ENCODE measurements at regions not wholly inside any gene's neighbourhood (a gene's known extent, or its start where the extent isn't known, plus 50 kb on each side); places are given as distances from the start of the nearest gene placed in this dataset.

DNA sequence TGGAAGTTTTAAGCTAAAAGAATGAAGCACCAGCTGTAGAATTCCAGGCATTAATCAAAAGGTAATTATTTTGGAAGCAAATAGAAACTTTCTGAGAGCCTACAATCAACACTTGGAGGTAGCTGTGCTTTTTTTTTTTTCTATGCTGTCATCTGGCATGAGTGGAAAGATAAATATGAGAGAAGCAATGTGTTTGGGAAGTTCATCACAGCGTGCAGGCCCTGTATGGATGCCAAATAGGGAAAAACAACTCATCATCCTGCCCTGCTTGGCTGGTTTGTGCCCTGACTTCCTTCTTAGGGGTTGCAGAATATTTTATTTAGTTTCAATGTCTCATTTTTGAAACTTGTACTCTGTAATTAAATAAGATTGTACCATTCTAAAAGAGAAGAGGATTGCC is 437.4 kb downstream of the PIK3C3 start:
- no peak for DNase-seq (ENCODE audit: low read depth)

- DNase-seq (ENCODE audit: low read depth) = no peak
Measured at GRCh38 chr18:42392926-42393325, 437.9 kb downstream of the PIK3C3 start.

DNA sequence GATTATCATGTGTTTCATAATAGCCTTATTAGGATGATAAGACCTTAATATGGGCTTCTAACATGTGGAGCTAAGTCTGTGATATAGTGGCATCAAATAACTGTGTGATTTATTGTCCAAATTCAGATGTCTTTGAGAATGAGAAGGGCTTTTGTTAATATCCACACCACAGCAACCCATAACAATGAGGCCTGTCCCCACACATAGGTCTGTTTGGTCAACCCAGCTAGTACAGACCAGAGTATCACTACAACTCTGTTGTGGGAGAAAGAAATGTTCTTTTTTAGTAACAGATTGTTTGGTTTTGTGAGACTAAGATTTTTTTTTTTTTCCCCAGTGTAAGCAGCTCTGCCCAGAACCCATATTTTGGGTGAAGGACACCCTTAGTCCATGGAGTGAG is 439.2 kb downstream of the PIK3C3 start:
- DNase-seq (ENCODE audit: low read depth) = no peak

DNA sequence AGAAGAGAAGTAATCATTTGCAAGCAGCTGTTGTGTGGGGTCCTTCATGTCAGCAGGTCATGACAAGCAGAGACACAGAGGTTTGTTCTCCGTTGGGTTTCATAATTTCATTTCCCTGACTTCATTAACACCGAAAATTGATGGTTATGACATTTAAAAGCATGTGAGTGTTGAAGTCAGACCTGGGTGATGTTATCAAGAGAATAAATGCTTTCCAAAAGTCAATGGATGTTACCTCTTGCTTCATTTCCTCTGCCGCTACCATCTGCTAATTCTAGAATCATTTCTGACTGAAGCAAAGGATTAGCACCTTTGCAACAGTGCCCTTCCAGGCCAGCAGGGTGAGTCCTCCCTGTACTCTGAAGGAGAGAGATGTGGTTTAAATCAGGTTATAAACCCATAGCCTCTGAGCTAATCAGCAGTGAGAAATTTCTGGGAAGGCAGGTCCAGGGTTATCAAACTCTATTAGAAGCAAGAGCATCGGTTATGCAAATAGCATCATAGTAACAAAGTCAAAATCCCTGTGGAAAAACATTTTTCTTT is 446.2 kb downstream of the PIK3C3 start:
- no peak for DNase-seq (ENCODE audit: low read depth)

DNA sequence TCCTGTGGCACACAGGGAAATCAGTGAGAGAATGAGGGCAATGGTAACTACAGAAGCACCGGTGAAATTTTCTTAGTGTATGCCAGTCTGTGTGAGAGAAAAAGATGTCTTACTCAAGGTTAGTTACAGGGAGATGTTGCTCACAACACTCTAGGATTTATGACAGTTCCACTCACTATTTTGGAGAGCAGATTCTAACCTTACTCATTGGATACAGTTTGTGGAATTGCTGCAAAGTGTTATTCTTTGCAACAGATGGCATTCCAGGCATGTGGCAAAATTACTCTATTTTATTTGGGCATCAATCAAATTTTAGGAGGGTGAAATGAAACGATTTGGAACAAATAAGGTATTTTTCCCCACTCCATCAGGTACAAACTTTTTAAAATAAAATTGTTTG is 449.1 kb downstream of the PIK3C3 start:
- no peak for DNase-seq (ENCODE audit: low read depth)

- DNase-seq (ENCODE audit: low read depth) = no peak
Measured at GRCh38 chr18:42409005-42409404, 454.0 kb downstream of the PIK3C3 start.

- no peak for DNase-seq (ENCODE audit: low read depth)
Measured at GRCh38 chr18:42412281-42412680, 457.2 kb downstream of the PIK3C3 start.

- DNase-seq (ENCODE audit: low read depth) = no peak
Measured at GRCh38 chr18:42412896-42413295, 457.9 kb downstream of the PIK3C3 start.

DNA sequence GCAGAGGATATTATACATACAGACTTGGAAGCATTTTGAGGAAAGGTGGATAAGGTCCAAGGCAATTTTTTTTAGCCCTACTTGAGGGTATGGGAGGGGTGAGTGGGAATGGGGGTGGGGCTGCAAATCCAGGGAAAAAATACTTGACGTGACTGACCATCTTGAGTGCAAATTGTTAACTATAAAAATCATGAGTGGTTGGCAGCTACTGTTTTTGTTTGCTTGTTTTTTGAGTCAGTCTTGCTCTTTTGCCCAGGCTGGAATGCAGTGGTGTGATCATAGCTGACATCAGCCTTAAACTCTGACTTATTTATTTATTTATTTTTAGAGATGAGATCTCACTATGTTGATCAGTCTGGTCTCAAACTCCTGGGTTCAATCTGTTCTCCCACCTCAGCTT is 458.8 kb downstream of the PIK3C3 start:
- no peak for DNase-seq (ENCODE audit: low read depth)

GRCh38 chr18:42414756-42415454 is 459.9 kb downstream of the PIK3C3 start:
- DNase-seq (ENCODE audit: low read depth) = no peak

DNA sequence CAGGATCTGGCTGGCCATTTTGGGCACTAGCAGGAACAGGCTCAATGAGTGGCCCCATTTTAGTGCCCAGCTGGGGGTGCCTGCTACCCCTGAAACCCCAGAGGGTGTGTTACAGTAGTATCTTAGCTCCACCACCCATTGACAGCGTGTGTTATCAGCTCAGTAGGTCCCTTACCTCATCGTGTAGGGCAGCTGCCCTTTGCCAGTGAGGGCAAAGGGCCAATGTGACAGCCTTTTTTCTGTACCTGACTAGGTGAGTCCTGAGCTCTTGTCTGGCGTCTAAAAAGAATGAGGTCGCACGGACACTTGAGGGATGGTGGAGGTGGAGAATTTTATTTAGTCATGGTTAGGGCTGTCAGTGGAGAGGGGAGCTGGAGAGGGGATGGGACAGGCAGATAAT is 462.2 kb downstream of the PIK3C3 start:
- DNase-seq (ENCODE audit: low read depth) = no peak

DNA sequence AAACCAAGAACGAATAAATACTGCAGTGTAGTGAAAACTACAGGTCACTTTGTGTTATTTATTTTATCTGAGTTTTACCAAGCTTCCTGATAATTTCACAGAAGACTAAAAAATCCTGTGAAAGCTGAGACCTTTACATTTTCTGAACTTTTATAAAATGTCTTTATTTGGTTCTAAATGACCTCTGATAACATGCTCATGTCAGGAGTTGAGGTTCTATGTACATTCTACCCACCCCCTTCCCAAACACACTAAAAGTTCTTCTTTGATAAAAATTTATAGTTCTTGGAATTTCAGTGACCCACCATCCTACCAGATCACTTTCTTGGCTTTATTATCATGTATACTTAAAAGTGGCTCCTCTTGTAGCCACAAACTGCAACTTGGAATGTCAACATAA is 463.1 kb downstream of the PIK3C3 start:
- no peak for DNase-seq (ENCODE audit: low read depth)

GRCh38 chr18:42425025-42425424 is 470.0 kb downstream of the PIK3C3 start:
- DNase-seq (ENCODE audit: low read depth) = no peak

GRCh38 chr18:42426496-42427015 is 471.5 kb downstream of the PIK3C3 start:
- no peak for DNase-seq (ENCODE audit: low read depth)

DNA sequence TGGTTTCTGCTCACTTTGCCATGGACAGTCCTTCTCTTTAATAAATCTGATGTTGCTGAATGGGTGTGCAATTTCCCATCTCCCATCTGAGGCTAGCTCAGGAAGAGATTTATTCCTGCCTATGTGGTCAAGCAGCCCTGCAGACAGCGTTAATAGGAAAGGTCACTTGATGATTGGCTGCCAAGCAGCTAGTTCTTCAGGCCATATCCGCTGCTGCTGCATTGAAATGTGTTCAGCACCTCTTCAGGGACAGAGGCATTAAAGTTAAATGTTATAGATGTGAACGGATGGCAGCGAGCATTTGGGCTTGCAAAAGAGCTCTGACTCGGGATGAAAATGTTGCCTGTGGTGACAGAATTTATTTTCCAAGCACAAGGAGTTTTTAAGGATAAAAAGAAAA is 474.2 kb downstream of the PIK3C3 start:
- no peak for DNase-seq (ENCODE audit: low read depth)

- DNase-seq (ENCODE audit: low read depth) = no peak
Measured at GRCh38 chr18:42436222-42436765, 481.3 kb downstream of the PIK3C3 start.

- no peak for DNase-seq (ENCODE audit: low read depth)
Measured at GRCh38 chr18:42437001-42437400, 482.0 kb downstream of the PIK3C3 start.

- peak; percentile 1 for DNase-seq (ENCODE audit: low read depth)
Measured at GRCh38 chr18:42437646-42438045, 482.6 kb downstream of the PIK3C3 start.

DNA sequence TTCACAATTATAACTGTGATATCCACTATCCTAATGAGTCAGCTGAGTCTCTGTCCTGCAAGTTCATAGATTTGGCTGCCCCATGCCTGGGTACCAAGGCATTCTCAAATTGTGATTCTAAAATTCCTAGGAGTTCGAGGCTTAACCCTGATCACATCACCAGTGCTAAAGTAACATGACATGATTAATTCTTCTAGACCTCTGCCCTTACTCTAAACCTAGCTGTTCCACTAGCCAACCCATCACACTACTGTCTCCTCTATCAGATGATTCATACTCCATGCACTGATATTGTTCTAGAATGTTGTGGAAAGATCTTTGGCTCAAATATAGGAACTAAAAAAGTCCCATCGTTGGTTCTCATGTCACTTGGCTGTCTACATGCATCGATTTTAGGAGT is 487.6 kb downstream of the PIK3C3 start:
- DNase-seq (ENCODE audit: low read depth) = no peak

- DNase-seq (ENCODE audit: low read depth) = no peak
Measured at GRCh38 chr18:42444349-42444748, 489.3 kb downstream of the PIK3C3 start.

- DNase-seq (ENCODE audit: low read depth) = no peak
Measured at GRCh38 chr18:42445359-42445758, 490.3 kb downstream of the PIK3C3 start.

DNA sequence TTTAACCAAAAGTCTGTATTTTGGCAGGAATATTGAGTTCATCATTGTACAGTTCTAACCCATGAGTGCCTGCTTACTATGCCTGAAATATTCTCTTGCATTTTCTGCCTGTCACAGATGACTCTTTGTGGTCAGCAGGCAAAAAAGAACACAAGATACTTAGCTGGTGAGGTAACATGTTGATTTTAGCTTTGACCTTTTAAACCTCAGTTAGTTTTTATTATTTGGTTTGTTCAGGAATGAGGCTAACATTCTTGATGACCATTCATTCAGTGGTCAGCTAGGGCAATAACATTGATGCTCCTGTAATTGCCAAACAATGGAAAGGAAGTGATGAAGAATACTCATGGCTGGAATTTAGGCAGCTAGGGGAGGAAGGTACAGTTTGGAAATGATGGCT is 491.2 kb downstream of the PIK3C3 start:
- peak; percentile 9 for DNase-seq (ENCODE audit: low read depth)

- no peak for DNase-seq (ENCODE audit: low read depth)
Measured at GRCh38 chr18:42447688-42448087, 492.7 kb downstream of the PIK3C3 start.
